GM19025 (cell line): ENCODE measurements at regions not wholly inside any gene's neighbourhood (a gene's known extent, or its start where the extent isn't known, plus 50 kb on each side); places are given as distances from the start of the nearest gene placed in this dataset.
"Not testable (repeated sequence)": the region's sequence is repeated elsewhere in the genome, so short reads cannot be mapped to it uniquely, and the experiment has no call there.

Source experiments
- ATAC-seq: cut with Tn5 transposase; IDR thresholded peaks from one replicate; pipeline ENCODE4 v1.9.1; 2021; ENCODE audit warnings: mild to moderate bottlenecking, low read depth, moderate library complexity; ENCODE audit not compliant: unreplicated experiment

GRCh38 chr3:174442302-174442682 is 416.8 kb upstream of the NAALADL2 start:
- ATAC-seq: no peak

- ATAC-seq: no peak
These were observed 414.7 kb upstream of the NAALADL2 start for GRCh38 chr3:174444391-174444790.

- ATAC-seq: no peak
These were observed 401.4 kb upstream of the NAALADL2 start for GRCh38 chr3:174457758-174458157.

- ATAC-seq: no peak
These were observed 398.3 kb upstream of the NAALADL2 start for GRCh38 chr3:174460831-174461230.

GRCh38 chr3:174462916-174463315 is 396.2 kb upstream of the NAALADL2 start:
- ATAC-seq: no peak

GRCh38 chr3:174465177-174465576 is 394.0 kb upstream of the NAALADL2 start:
- no peak for ATAC-seq

GRCh38 chr3:174466471-174467054 is 392.6 kb upstream of the NAALADL2 start:
- no peak for ATAC-seq

- no peak for ATAC-seq
These were observed 381.6 kb upstream of the NAALADL2 start for GRCh38 chr3:174477491-174477890.

GRCh38 chr3:174480767-174481166 is 378.4 kb upstream of the NAALADL2 start:
- ATAC-seq: no peak

- no peak for ATAC-seq
These were observed 376.6 kb upstream of the NAALADL2 start for GRCh38 chr3:174482541-174482940.

- ATAC-seq: no peak
These were observed 375.9 kb upstream of the NAALADL2 start for GRCh38 chr3:174483254-174483653.

GRCh38 chr3:174483856-174484255 is 375.3 kb upstream of the NAALADL2 start:
- ATAC-seq: not testable (repeated sequence)

- ATAC-seq: no peak
These were observed 370.6 kb upstream of the NAALADL2 start for GRCh38 chr3:174488527-174488926.

GRCh38 chr3:174495311-174495710 is 363.8 kb upstream of the NAALADL2 start:
- ATAC-seq: no peak

GRCh38 chr3:174495928-174496327 is 363.2 kb upstream of the NAALADL2 start:
- no peak for ATAC-seq

- ATAC-seq: no peak
These were observed 360.5 kb upstream of the NAALADL2 start for GRCh38 chr3:174498638-174499037.

- ATAC-seq: no peak
These were observed 353.9 kb upstream of the NAALADL2 start for GRCh38 chr3:174505266-174505665.

GRCh38 chr3:174524203-174524602 is 334.9 kb upstream of the NAALADL2 start:
- no peak for ATAC-seq

- no peak for ATAC-seq
These were observed 329.8 kb upstream of the NAALADL2 start for GRCh38 chr3:174529298-174529697.

GRCh38 chr3:174531262-174531982 is 327.7 kb upstream of the NAALADL2 start:
- no peak for ATAC-seq

GRCh38 chr3:174532216-174532615 is 326.9 kb upstream of the NAALADL2 start:
- no peak for ATAC-seq

GRCh38 chr3:174532776-174533175 is 326.4 kb upstream of the NAALADL2 start:
- no peak for ATAC-seq
